HCT116 (cell line): ENCODE measurements at regions not wholly inside any gene's neighbourhood (a gene's known extent, or its start where the extent isn't known, plus 50 kb on each side); places are given as distances from the start of the nearest gene placed in this dataset.

Experiments used
- ATAC-seq: fragments of 200-7000 bp; cut with Tn5 transposase; 2 replicates; pipeline ENCODE4 v1.9.1; 2020; ENCODE audit warnings: mild to moderate bottlenecking, moderate library complexity
- BruUV-seq: library from RNA; stranded (reverse); fragments of 400-500 nt; replicated peaks from 2 replicates; lab custom pipeline; 2021; lab: Mats Ljungman, UMichigan
- CTCF ChIA-PET: fragments of 300-600 bp; sonication (Branson Sonifier 250); formaldehyde crosslinking; loops from one replicate; lab custom pipeline; 2021; ENCODE audit warnings: antibody characterized with exemption; lab: Charles Lee
- POLR2A ChIA-PET: fragments of 300-600, 350-600 bp; sonication (Branson Sonifier 250); formaldehyde crosslinking; loops from one replicate; lab custom pipeline; 2021; ENCODE audit warnings: antibody characterized with exemption; lab: Charles Lee
- RAD21 ChIA-PET, 2 experiments: fragments of 300-600 bp; sonication (Branson Sonifier 250); formaldehyde crosslinking; loops; one replicate each; lab custom pipeline; 2023; ENCODE audit warnings: low total read pairs in 2 of 2; ENCODE audit not compliant: uncharacterized antibody in 2 of 2, unreplicated experiment in 2 of 2, low non-redundant PET in 1 of 2; lab: Charles Lee
- DNase-seq: peaks from one replicate; pipeline ENCODE4 v3.0.0-alpha.2; 2010; ENCODE audit warnings: low read depth, low spot score
- H2AFZ ChIP-seq: fragments of 200-600 bp; shearing (Covaris generic), sonication (generic); 2 replicates; pipeline ENCODE4 v1.6.1; 2017; ENCODE audit warnings: low read depth, mixed run types, mixed read lengths, antibody characterized with exemption, low read length; ENCODE audit not compliant: poor library complexity, severe bottlenecking
- H3K27ac ChIP-seq: 2 replicates; pipeline ENCODE4 v1.5.1; 2012; ENCODE audit warnings: low read depth, low read length
- H3K27me3 ChIP-seq: fragments of 200-600 bp; sonication (generic); 2 replicates; pipeline ENCODE4 v1.6.1; 2016; ENCODE audit warnings: mixed run types, low read length, mixed read lengths; ENCODE audit not compliant: insufficient read depth
- H3K36me3 ChIP-seq, 2 experiments: fragments of 200-500 bp in 1 of 2; fragments of 200-600 bp in 1 of 2; sonication (Bioruptor generic) in 1 of 2; sonication (generic) in 1 of 2; 2 replicates each; pipeline versions ENCODE4 v1.5.1 to v1.6.1; 2014 to 2016; ENCODE audit warnings: low read length in 2 of 2, inconsistent platforms in 1 of 2, mixed read lengths in 1 of 2, mixed run types in 1 of 2; ENCODE audit not compliant: insufficient read depth in 2 of 2, control insufficient read depth in 1 of 2
- H3K4me1 ChIP-seq, 2 experiments: fragments of 200-600 bp in 1 of 2; sonication (generic) in 1 of 2; 2 replicates each; pipeline versions ENCODE4 v1.5.1 to v1.6.1; 2012 to 2017; ENCODE audit warnings: low read length in 2 of 2, inconsistent platforms in 1 of 2, mild to moderate bottlenecking in 1 of 2, mixed read lengths in 1 of 2, mixed run types in 1 of 2, moderate library complexity in 1 of 2; ENCODE audit not compliant: insufficient read depth in 2 of 2, control insufficient read depth in 1 of 2
- H3K4me2 ChIP-seq: fragments of 200-600 bp; sonication (generic); 2 replicates; pipeline ENCODE4 v1.6.1; 2017; ENCODE audit warnings: mixed run types, low read length, mixed read lengths
- H3K4me3 ChIP-seq, 2 experiments: fragments of 200-600 bp in 1 of 2; sonication (generic) in 1 of 2; replicated peaks in 1 of 2; 2 replicates each; pipeline ENCODE4 v1.5.1; 2011 to 2016; ENCODE audit warnings: low read length in 2 of 2, control low read depth in 1 of 2, low read depth in 1 of 2, mild to moderate bottlenecking in 1 of 2, mixed read lengths in 1 of 2, mixed run types in 1 of 2
- H3K79me2 ChIP-seq: fragments of 200-600 bp; sonication (generic); 2 replicates; pipeline ENCODE4 v1.6.1; 2017; ENCODE audit warnings: mild to moderate bottlenecking, mixed run types, low read length, moderate library complexity, mixed read lengths; ENCODE audit not compliant: insufficient read depth
- H3K9ac ChIP-seq: fragments of 200-600 bp; sonication (generic); 2 replicates; pipeline ENCODE4 v1.6.1; 2016; ENCODE audit warnings: low read length, mixed read lengths
- H3K9me2 ChIP-seq: fragments of 200-600 bp; sonication (generic), shearing (Covaris generic); 2 replicates; pipeline ENCODE4 v1.6.1; 2017; ENCODE audit warnings: mixed run types, mild to moderate bottlenecking, moderate library complexity; ENCODE audit not compliant: insufficient read depth
- H3K9me3 ChIP-seq, 2 experiments: fragments of 200-500 bp in 1 of 2; fragments of 200-600 bp in 1 of 2; sonication (Bioruptor generic) in 1 of 2; sonication (generic) in 1 of 2; 2 replicates each; pipeline ENCODE4 v1.6.1; 2014 to 2017; ENCODE audit warnings: low read length in 2 of 2, mixed read lengths in 2 of 2, inconsistent platforms in 1 of 2, low read depth in 1 of 2, mild to moderate bottlenecking in 1 of 2, mixed run types in 1 of 2, moderate library complexity in 1 of 2; ENCODE audit not compliant: control insufficient read depth in 1 of 2, insufficient read depth in 1 of 2
- H4K20me1 ChIP-seq: fragments of 200-600 bp; sonication (generic), shearing (Covaris generic); 2 replicates; pipeline ENCODE4 v1.6.1; 2017; ENCODE audit warnings: mixed run types, mild to moderate bottlenecking, moderate library complexity; ENCODE audit not compliant: insufficient read depth
- CBX3 ChIP-seq: IDR thresholded peaks from 2 replicates; pipeline ENCODE4 v1.6.1; 2012; ENCODE audit warnings: low read depth
- CEBPB ChIP-seq: IDR thresholded peaks from 2 replicates; pipeline ENCODE4 v1.6.1; 2012; ENCODE audit warnings: low read depth
- EZH2 ChIP-seq: fragments of 200-600 bp; sonication (generic); IDR thresholded peaks from 2 replicates; pipeline ENCODE4 v1.6.1; 2017; ENCODE audit warnings: antibody characterized with exemption, mixed run types
- POLR2A ChIP-seq: IDR thresholded peaks from 2 replicates; pipeline ENCODE4 v1.7.0; 2011; ENCODE audit warnings: borderline replicate concordance; ENCODE audit not compliant: insufficient read depth, insufficient read length; ENCODE audit errors: extremely low read depth
- POLR2AphosphoS5 ChIP-seq: IDR thresholded peaks from 2 replicates; pipeline ENCODE4 v1.6.1; 2011; ENCODE audit warnings: mild to moderate bottlenecking, low read depth, low read length, moderate library complexity
- RAD21 ChIP-seq: IDR thresholded peaks from 2 replicates; pipeline ENCODE4 v1.6.1; 2012; ENCODE audit warnings: low read depth, mild to moderate bottlenecking
- SP1 ChIP-seq: IDR thresholded peaks from 2 replicates; pipeline ENCODE4 v1.6.1; 2012; ENCODE audit warnings: low read depth
- SRF ChIP-seq: IDR thresholded peaks from 2 replicates; pipeline ENCODE4 v1.6.1; 2012; ENCODE audit warnings: low read depth
- ZBTB33 ChIP-seq: IDR thresholded peaks from 2 replicates; pipeline ENCODE4 v1.6.1; 2011; ENCODE audit warnings: mild to moderate bottlenecking, low read length, moderate library complexity; ENCODE audit not compliant: insufficient replicate concordance; ENCODE audit errors: extremely low read depth
- ZFX ChIP-seq: fragments of 450-650 bp; IDR thresholded peaks from 2 replicates; pipeline ENCODE4 v1.6.1; 2017
- ZNF274 ChIP-seq: fragments of 200-500 bp; sonication (Bioruptor generic); IDR thresholded peaks from 2 replicates; pipeline ENCODE4 v1.6.1; 2014; ENCODE audit warnings: mild to moderate bottlenecking, low read depth, low read length, inconsistent platforms
- intact Hi-C: fragments of 100-400 bp; cut with micrococcal nuclease; formaldehyde crosslinking; loops from 2 replicates; pipeline ENCODE4 v1.10.0; 2022
- TF ChIP-seq, protein P1 (sequence below), 3 experiments: fragments of 200-600 bp in 1 of 3; sonication (generic) in 1 of 3; IDR thresholded peaks in 2 of 3; conservative IDR thresholded peaks in 1 of 3; 2 replicates each; pipeline ENCODE4 v1.5.1; 2012 to 2017; ENCODE audit warnings: low read depth in 2 of 3, low read length in 2 of 3, antibody characterized with exemption in 1 of 3, borderline replicate concordance in 1 of 3, control low read depth in 1 of 3, mild to moderate bottlenecking in 1 of 3, mixed read lengths in 1 of 3, mixed run types in 1 of 3, moderate library complexity in 1 of 3; ENCODE audit not compliant: insufficient read depth in 1 of 3
- TF ChIP-seq, protein P2 (sequence below): IDR thresholded peaks from 2 replicates; pipeline ENCODE4 v1.6.1; 2012; ENCODE audit warnings: low read depth

DNA sequence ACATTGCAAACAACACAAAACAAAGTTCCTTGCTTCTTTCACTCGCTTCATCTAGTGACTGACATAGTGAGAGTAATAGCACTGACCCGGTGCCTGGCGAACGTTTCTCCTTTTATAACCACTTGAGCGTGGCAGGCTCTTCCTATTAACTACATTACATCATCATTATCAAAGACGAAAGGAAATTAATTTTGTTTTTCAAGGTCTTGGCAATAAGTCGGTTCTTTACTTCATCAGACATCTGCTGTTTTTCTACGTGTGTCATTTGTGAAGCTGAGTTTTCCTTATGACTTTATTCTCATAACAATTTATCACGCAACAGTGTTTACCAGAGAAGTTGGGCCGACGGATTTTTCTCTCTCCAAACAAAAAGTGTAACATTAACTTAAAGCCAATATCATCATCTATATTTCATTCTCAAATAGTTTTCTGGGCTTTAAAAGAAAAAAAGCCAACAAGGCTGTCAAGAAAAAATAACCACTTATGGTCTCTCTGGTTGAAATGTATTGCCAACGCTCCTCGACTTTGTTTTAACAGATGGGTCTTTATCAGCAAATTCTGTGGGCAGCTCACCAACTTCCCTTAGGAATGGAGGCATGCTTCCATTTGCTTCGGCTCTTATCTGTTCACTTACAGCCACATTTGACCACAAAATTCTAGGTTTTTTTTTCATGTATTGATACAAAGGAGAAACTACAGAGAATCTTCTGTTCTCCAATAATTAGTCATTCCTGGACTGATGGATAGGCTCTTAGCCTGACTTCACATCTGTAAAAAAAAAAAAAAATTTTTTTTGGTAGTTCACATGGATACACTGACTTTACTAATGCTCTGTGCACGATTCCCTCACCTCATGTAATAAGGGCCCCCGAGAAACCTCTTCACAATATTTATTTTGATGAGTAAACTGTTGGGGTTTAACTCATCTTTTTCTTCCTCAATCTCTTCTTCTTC is 97.1 kb upstream of the CDKN3 start (continued):
- TF ChIP-seq, protein P1, sequence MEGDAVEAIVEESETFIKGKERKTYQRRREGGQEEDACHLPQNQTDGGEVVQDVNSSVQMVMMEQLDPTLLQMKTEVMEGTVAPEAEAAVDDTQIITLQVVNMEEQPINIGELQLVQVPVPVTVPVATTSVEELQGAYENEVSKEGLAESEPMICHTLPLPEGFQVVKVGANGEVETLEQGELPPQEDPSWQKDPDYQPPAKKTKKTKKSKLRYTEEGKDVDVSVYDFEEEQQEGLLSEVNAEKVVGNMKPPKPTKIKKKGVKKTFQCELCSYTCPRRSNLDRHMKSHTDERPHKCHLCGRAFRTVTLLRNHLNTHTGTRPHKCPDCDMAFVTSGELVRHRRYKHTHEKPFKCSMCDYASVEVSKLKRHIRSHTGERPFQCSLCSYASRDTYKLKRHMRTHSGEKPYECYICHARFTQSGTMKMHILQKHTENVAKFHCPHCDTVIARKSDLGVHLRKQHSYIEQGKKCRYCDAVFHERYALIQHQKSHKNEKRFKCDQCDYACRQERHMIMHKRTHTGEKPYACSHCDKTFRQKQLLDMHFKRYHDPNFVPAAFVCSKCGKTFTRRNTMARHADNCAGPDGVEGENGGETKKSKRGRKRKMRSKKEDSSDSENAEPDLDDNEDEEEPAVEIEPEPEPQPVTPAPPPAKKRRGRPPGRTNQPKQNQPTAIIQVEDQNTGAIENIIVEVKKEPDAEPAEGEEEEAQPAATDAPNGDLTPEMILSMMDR (IDR thresholded peaks at IDR 0.05 in 2 of 3, conservative IDR thresholded peaks at IDR 0.05 in 1 of 3; ENCODE audit: borderline replicate concordance in 1 of 3, insufficient read depth in 1 of 3, low read depth in 2 of 3, low read length in 2 of 3), result no peak
- TF ChIP-seq CBX3 (no peak), SRF (no peak)

GRCh38 chr14:54300881-54301280 is 95.9 kb upstream of the CDKN3 start:
- Histone ChIP-seq H4K20me1 (no peaks in the 10 kb centered on the region), H3K9me2 (no peaks in the 10 kb centered on the region), H3K79me2 (no peaks in the 10 kb centered on the region), H2AFZ (no peak overlapping the region), H3K4me1 (no peaks in the 10 kb centered on the region), H3K9me3 (no peaks in the 10 kb centered on the region), H3K4me2 (no peak overlapping the region), H3K27ac (no peak overlapping the region), H3K36me3 (no peaks in the 10 kb centered on the region), H3K9ac (no peak overlapping the region), H3K27me3 (no peaks in the 10 kb centered on the region), H3K4me3 (no peak overlapping the region)
- DNase-seq (no peak), ATAC-seq (no peak)
- ChIA-PET POLR2A (no interaction called here), CTCF (no interaction called here), RAD21 (no interaction called here)
- intact Hi-C loops, result no loop called here
- no TSS peak for BruUV-seq
- TF ChIP-seq ZFX (no peak), SP1 (no peak), CEBPB (no peak), RAD21 (no peak), ZBTB33 (no peak), ZNF274 (no peak), POLR2A (no peak), EZH2 (no peak), POLR2AphosphoS5 (no peak)
- TF ChIP-seq, protein P1 (IDR thresholded peaks at IDR 0.05 in 2 of 3, conservative IDR thresholded peaks at IDR 0.05 in 1 of 3; ENCODE audit: borderline replicate concordance in 1 of 3, insufficient read depth in 1 of 3, low read depth in 2 of 3, low read length in 2 of 3), result no peak
- TF ChIP-seq, protein P2, sequence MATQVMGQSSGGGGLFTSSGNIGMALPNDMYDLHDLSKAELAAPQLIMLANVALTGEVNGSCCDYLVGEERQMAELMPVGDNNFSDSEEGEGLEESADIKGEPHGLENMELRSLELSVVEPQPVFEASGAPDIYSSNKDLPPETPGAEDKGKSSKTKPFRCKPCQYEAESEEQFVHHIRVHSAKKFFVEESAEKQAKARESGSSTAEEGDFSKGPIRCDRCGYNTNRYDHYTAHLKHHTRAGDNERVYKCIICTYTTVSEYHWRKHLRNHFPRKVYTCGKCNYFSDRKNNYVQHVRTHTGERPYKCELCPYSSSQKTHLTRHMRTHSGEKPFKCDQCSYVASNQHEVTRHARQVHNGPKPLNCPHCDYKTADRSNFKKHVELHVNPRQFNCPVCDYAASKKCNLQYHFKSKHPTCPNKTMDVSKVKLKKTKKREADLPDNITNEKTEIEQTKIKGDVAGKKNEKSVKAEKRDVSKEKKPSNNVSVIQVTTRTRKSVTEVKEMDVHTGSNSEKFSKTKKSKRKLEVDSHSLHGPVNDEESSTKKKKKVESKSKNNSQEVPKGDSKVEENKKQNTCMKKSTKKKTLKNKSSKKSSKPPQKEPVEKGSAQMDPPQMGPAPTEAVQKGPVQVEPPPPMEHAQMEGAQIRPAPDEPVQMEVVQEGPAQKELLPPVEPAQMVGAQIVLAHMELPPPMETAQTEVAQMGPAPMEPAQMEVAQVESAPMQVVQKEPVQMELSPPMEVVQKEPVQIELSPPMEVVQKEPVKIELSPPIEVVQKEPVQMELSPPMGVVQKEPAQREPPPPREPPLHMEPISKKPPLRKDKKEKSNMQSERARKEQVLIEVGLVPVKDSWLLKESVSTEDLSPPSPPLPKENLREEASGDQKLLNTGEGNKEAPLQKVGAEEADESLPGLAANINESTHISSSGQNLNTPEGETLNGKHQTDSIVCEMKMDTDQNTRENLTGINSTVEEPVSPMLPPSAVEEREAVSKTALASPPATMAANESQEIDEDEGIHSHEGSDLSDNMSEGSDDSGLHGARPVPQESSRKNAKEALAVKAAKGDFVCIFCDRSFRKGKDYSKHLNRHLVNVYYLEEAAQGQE, result no peak
